HepG2 (cell line): ENCODE measurements at regions not wholly inside any gene's neighbourhood (a gene's known extent, or its start where the extent isn't known, plus 50 kb on each side); places are given as distances from the start of the nearest gene placed in this dataset.

Source experiments
- BORCS8-MEF2B ChIP-seq: sonication (generic); formaldehyde crosslinking; IDR thresholded peaks from 2 replicates; pipeline ENCODE4 v1.8.0; 2022; ENCODE audit warnings: mild to moderate bottlenecking, missing genetic modification reagents
- ETV6 ChIP-seq: sonication (generic); formaldehyde crosslinking; conservative IDR thresholded peaks from 2 replicates; pipeline ENCODE4 v1.4.0; 2020; ENCODE audit warnings: missing genetic modification reagents
- HDAC1 ChIP-seq: sonication (generic); formaldehyde crosslinking; IDR thresholded peaks from 2 replicates; pipeline ENCODE4 v1.5.1; 2020; ENCODE audit warnings: mild to moderate bottlenecking, missing genetic modification reagents
- HINFP ChIP-seq: sonication (generic); formaldehyde crosslinking; IDR thresholded peaks from 2 replicates; pipeline ENCODE4 v1.4.0; 2020; ENCODE audit warnings: low read depth, mild to moderate bottlenecking, missing genetic modification reagents
- ISL2 ChIP-seq: sonication (generic); formaldehyde crosslinking; IDR thresholded peaks from 2 replicates; pipeline ENCODE4 v1.5.0; 2020; ENCODE audit warnings: missing genetic modification reagents
- MIER3 ChIP-seq: IDR thresholded peaks from 2 replicates; pipeline ENCODE4 v1.6.1; 2016; ENCODE audit warnings: missing compliant biosample characterization, borderline replicate concordance
- MTA3 ChIP-seq: sonication (generic); formaldehyde crosslinking; IDR thresholded peaks from 2 replicates; pipeline ENCODE4 v1.4.0; 2020; ENCODE audit warnings: missing genetic modification reagents
- NFIB ChIP-seq: sonication (generic); formaldehyde crosslinking; IDR thresholded peaks from 2 replicates; pipeline ENCODE4 v1.9.0; 2021; ENCODE audit warnings: missing genetic modification reagents, mild to moderate bottlenecking, borderline replicate concordance
- PCBP2 ChIP-seq: fragments of 200-400 bp; formaldehyde crosslinking; optimal IDR thresholded peaks from 2 replicates; pipeline ENCODE3; 2018; ENCODE audit warnings: low read length, low read depth; ENCODE audit not compliant: poor library complexity, severe bottlenecking
- SIN3B ChIP-seq: fragments of 150-350 bp; IDR thresholded peaks from 2 replicates; pipeline ENCODE4 v1.6.1; 2014; ENCODE audit warnings: low read length
- SRSF4 ChIP-seq: fragments of 200-400 bp; formaldehyde crosslinking; IDR thresholded peaks from one replicate; pipeline ENCODE4 v1.6.1; 2018; ENCODE audit warnings: mild to moderate bottlenecking, low read depth, low read length, moderate library complexity; ENCODE audit not compliant: poor library complexity, severe bottlenecking
- TBX2 ChIP-seq: sonication (generic); formaldehyde crosslinking; IDR thresholded peaks from 2 replicates; pipeline ENCODE4 v1.5.0; 2020; ENCODE audit warnings: missing genetic modification reagents, mild to moderate bottlenecking, borderline replicate concordance
- TFDP1 ChIP-seq: IDR thresholded peaks from 2 replicates; pipeline ENCODE4 v1.6.1; 2016; ENCODE audit warnings: missing compliant biosample characterization, missing genetic modification reagents, borderline replicate concordance
- YEATS2 ChIP-seq: sonication (generic); formaldehyde crosslinking; IDR thresholded peaks from 2 replicates; pipeline ENCODE4 v1.4.0; 2020; ENCODE audit warnings: missing genetic modification reagents, borderline replicate concordance
- ZNF30 ChIP-seq: sonication (generic); formaldehyde crosslinking; IDR thresholded peaks from 2 replicates; pipeline ENCODE4 v1.5.0; 2020; ENCODE audit warnings: mild to moderate bottlenecking, missing genetic modification reagents
- ZNF468 ChIP-seq: sonication (generic); formaldehyde crosslinking; IDR thresholded peaks from 2 replicates; pipeline ENCODE4 v1.8.0; 2022; ENCODE audit warnings: mild to moderate bottlenecking, moderate library complexity, missing genetic modification reagents
- ZNF746 ChIP-seq: sonication (generic); formaldehyde crosslinking; IDR thresholded peaks from 2 replicates; pipeline ENCODE4 v1.8.0; 2022; ENCODE audit warnings: mild to moderate bottlenecking, missing genetic modification reagents
- TF ChIP-seq, protein P1 (sequence below): sonication (generic); formaldehyde crosslinking; IDR thresholded peaks from 2 replicates; pipeline ENCODE4 v1.4.0; 2020; ENCODE audit warnings: missing genetic modification reagents
- TF ChIP-seq, protein P2 (sequence below): sonication (generic); formaldehyde crosslinking; IDR thresholded peaks from 2 replicates; pipeline ENCODE4 v1.8.0; 2023; ENCODE audit warnings: mild to moderate bottlenecking, missing genetic modification reagents
- TF ChIP-seq, protein P3 (sequence below): sonication (generic); formaldehyde crosslinking; IDR thresholded peaks from 2 replicates; pipeline ENCODE4 v1.4.0; 2020; ENCODE audit warnings: mild to moderate bottlenecking, missing genetic modification reagents
- TF ChIP-seq, protein P4 (sequence below): sonication (generic); formaldehyde crosslinking; IDR thresholded peaks from 2 replicates; pipeline ENCODE4 v1.9.0; 2021; ENCODE audit warnings: missing genetic modification reagents, borderline replicate concordance

- TF ChIP-seq SIN3B (no peak), BORCS8-MEF2B (CRISPR knock-in tag) (peak; percentile 49; the same call in 1 of the 2 replicates), SRSF4 (no peak), NFIB (CRISPR knock-in tag) (no peak), ETV6 (no peak), PCBP2 (no peak), YEATS2 (no peak), ZNF746 (CRISPR knock-in tag) (peak; percentile 75), TBX2 (peak; percentile 83), TFDP1 (no peak), ZNF30 (CRISPR knock-in tag) (no peak), MIER3 (CRISPR knock-in tag) (0 out of 2 replicates have a peak, but pooled peaks have one; percentile 48), ZNF468 (CRISPR knock-in tag) (no peak), HDAC1 (no peak; the same call in none of the 2 replicates), MTA3 (CRISPR knock-in tag) (no peak), ISL2 (peak; percentile 59; the same call in 1 of the 2 replicates), HINFP (CRISPR knock-in tag) (no peak)
- TF ChIP-seq, protein P1, sequence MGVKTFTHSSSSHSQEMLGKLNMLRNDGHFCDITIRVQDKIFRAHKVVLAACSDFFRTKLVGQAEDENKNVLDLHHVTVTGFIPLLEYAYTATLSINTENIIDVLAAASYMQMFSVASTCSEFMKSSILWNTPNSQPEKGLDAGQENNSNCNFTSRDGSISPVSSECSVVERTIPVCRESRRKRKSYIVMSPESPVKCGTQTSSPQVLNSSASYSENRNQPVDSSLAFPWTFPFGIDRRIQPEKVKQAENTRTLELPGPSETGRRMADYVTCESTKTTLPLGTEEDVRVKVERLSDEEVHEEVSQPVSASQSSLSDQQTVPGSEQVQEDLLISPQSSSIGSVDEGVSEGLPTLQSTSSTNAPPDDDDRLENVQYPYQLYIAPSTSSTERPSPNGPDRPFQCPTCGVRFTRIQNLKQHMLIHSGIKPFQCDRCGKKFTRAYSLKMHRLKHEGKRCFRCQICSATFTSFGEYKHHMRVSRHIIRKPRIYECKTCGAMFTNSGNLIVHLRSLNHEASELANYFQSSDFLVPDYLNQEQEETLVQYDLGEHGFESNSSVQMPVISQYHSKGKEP (CRISPR knock-in tag), result no peak
- TF ChIP-seq, protein P2, sequence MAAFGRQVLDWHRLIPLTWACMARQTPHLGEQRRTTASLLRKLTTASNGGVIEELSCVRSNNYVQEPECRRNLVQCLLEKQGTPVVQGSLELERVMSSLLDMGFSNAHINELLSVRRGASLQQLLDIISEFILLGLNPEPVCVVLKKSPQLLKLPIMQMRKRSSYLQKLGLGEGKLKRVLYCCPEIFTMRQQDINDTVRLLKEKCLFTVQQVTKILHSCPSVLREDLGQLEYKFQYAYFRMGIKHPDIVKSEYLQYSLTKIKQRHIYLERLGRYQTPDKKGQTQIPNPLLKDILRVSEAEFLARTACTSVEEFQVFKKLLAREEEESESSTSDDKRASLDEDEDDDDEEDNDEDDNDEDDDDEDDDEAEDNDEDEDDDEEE (CRISPR knock-in tag), result no peak
- TF ChIP-seq, protein P3, sequence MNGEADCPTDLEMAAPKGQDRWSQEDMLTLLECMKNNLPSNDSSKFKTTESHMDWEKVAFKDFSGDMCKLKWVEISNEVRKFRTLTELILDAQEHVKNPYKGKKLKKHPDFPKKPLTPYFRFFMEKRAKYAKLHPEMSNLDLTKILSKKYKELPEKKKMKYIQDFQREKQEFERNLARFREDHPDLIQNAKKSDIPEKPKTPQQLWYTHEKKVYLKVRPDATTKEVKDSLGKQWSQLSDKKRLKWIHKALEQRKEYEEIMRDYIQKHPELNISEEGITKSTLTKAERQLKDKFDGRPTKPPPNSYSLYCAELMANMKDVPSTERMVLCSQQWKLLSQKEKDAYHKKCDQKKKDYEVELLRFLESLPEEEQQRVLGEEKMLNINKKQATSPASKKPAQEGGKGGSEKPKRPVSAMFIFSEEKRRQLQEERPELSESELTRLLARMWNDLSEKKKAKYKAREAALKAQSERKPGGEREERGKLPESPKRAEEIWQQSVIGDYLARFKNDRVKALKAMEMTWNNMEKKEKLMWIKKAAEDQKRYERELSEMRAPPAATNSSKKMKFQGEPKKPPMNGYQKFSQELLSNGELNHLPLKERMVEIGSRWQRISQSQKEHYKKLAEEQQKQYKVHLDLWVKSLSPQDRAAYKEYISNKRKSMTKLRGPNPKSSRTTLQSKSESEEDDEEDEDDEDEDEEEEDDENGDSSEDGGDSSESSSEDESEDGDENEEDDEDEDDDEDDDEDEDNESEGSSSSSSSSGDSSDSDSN (CRISPR knock-in tag), result no peak; the same call in 1 of the 2 replicates
- TF ChIP-seq, protein P4, sequence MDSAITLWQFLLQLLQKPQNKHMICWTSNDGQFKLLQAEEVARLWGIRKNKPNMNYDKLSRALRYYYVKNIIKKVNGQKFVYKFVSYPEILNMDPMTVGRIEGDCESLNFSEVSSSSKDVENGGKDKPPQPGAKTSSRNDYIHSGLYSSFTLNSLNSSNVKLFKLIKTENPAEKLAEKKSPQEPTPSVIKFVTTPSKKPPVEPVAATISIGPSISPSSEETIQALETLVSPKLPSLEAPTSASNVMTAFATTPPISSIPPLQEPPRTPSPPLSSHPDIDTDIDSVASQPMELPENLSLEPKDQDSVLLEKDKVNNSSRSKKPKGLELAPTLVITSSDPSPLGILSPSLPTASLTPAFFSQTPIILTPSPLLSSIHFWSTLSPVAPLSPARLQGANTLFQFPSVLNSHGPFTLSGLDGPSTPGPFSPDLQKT (CRISPR knock-in tag), result no peak
These were observed 247.8 kb upstream of the SIX2 start (continued) for GRCh38 chr2:45256867-45257641.
